T-cell (primary cell): ENCODE measurements at regions not wholly inside any gene's neighbourhood (a gene's known extent, or its start where the extent isn't known, plus 50 kb on each side); places are given as distances from the start of the nearest gene placed in this dataset.

ENCODE experiments used
- ATAC-seq, 4 experiments: fragments of 200-7000 bp in 3 of 4; fragments of 150-1000 bp in 1 of 4; cut with Tn5 transposase; replicated peaks in 1 of 4; 1 replicate in 3 of 4; 2 replicates in 1 of 4; pipeline ENCODE4 v1.10.0; 2021; ENCODE audit warnings: moderate library complexity in 3 of 4, mild to moderate bottlenecking in 2 of 4, moderate number of reproducible peaks in 1 of 4
- CTCF ChIA-PET, 2 donors: fragments of 300-600 bp; sonication (Branson Sonifier 250); formaldehyde crosslinking; loops; one replicate each; lab custom pipeline; 2022; ENCODE audit warnings: antibody characterized with exemption in 2 of 2; lab: Charles Lee
- POLR2A ChIA-PET, 2 donors: fragments of 300-600 bp; sonication (Branson Sonifier 250); formaldehyde crosslinking; loops; one replicate each; lab custom pipeline; 2022; ENCODE audit warnings: antibody characterized with exemption in 2 of 2; lab: Charles Lee
- DNase-seq, 35 experiments: peaks; one replicate each; pipeline versions ENCODE4 v3.0.0 to v3.0.0-alpha.2; 2013 to 2023
- H3K27ac ChIP-seq: one replicate; pipeline ENCODE4 v1.5.1; 2013; ENCODE audit warnings: low read length
- H3K27me3 ChIP-seq, 2 experiments: replicated peaks in 1 of 2; 1 replicate in 1 of 2; 2 replicates in 1 of 2; pipeline versions ENCODE4 v1.6.1 to v1.7.0; 2013; ENCODE audit warnings: low read length in 1 of 2, mixed read lengths in 1 of 2; ENCODE audit not compliant: control insufficient read depth in 2 of 2, insufficient read depth in 2 of 2; ENCODE audit errors: extremely low read depth in 1 of 2
- H3K36me3 ChIP-seq, 2 donors: 1 replicate in 1 of 2; 2 replicates in 1 of 2; pipeline versions ENCODE4 v1.6.1 to v1.7.0; 2013; ENCODE audit warnings: low read length in 1 of 2; ENCODE audit not compliant: control insufficient read depth in 2 of 2, insufficient read depth in 1 of 2; ENCODE audit errors: extremely low read depth in 1 of 2
- H3K4me1 ChIP-seq, 2 experiments: 1 replicate in 1 of 2; 2 replicates in 1 of 2; pipeline versions ENCODE4 v1.6.1 to v1.7.0; 2013; ENCODE audit warnings: low read length in 2 of 2, mixed read lengths in 1 of 2; ENCODE audit not compliant: insufficient read depth in 2 of 2, control insufficient read depth in 1 of 2; ENCODE audit errors: extremely low read depth in 1 of 2
- H3K4me3 ChIP-seq, 2 donors: 1 replicate in 1 of 2; 2 replicates in 1 of 2; pipeline versions ENCODE4 v1.5.1 to v1.7.0; 2013; ENCODE audit warnings: mild to moderate bottlenecking in 2 of 2, low read length in 1 of 2, moderate library complexity in 1 of 2; ENCODE audit not compliant: control insufficient read depth in 1 of 2; ENCODE audit errors: extremely low read depth in 1 of 2
- H3K9me3 ChIP-seq: 2 replicates; pipeline ENCODE4 v1.7.0; 2013
- H3K27ac Mint-ChIP-seq, 2 donors: one replicate each; pipeline ENCODE4 v1.8.0; 2020 to 2021; ENCODE audit warnings: mild to moderate bottlenecking in 2 of 2, mixed read lengths in 2 of 2
- H3K27me3 Mint-ChIP-seq, 2 donors: one replicate each; pipeline ENCODE4 v1.8.0; 2021 to 2022; ENCODE audit warnings: mixed read lengths in 2 of 2
- H3K36me3 Mint-ChIP-seq: one replicate; pipeline ENCODE4 v1.8.0; 2021; ENCODE audit warnings: mixed read lengths
- H3K4me1 Mint-ChIP-seq, 3 donors: one replicate each; pipeline ENCODE4 v1.8.0; 2020 to 2022; ENCODE audit warnings: mixed read lengths in 3 of 3, mild to moderate bottlenecking in 1 of 3
- H3K4me3 Mint-ChIP-seq, 3 donors: one replicate each; pipeline ENCODE4 v1.8.0; 2020 to 2022; ENCODE audit warnings: mild to moderate bottlenecking in 3 of 3, mixed read lengths in 3 of 3, moderate library complexity in 3 of 3
- H3K9me3 Mint-ChIP-seq, 3 donors: one replicate each; pipeline ENCODE4 v1.8.0; 2020 to 2022; ENCODE audit warnings: mixed read lengths in 3 of 3
- WGBS: methylation state at CpG from one replicate; pipeline ENCODE4 v1.1.5; 2013; ENCODE audit warnings: missing lambda C conversion rate; ENCODE audit not compliant: insufficient coverage; 5-methylcytosine and 5-hydroxymethylcytosine counted together

GRCh38 chr18:24975496-24976372, 376.2 kb downstream of the ZNF521 start:
- H3K27ac ChIP-seq, result no peak overlapping the region
- CTCF ChIA-PET, result no interaction called here
- no peaks in the 10 kb centered on the region for H3K36me3 ChIP-seq
- H3K4me3 Mint-ChIP-seq, result no peak overlapping the region
- H3K27me3 Mint-ChIP-seq, result no peaks in the 10 kb centered on the region
- H3K27ac Mint-ChIP-seq, result no peak overlapping the region
- WGBS, result 66% methylated on average over 2 of the region's 6 CpGs
- no peak overlapping the region for H3K4me3 ChIP-seq
- POLR2A ChIA-PET, result no interaction called here
- H3K9me3 Mint-ChIP-seq, result peaks cover 0 to 7% (median 3%) of the 10 kb centered on the region in 3 donors
- ATAC-seq (no peak), DNase-seq (no peak)
- no peaks in the 10 kb centered on the region for H3K4me1 ChIP-seq
- no peaks in the 10 kb centered on the region for H3K4me1 Mint-ChIP-seq
- no peaks in the 10 kb centered on the region for H3K27me3 ChIP-seq
- no peaks in the 10 kb centered on the region for H3K36me3 Mint-ChIP-seq
- H3K9me3 ChIP-seq, result no peaks in the 10 kb centered on the region

GRCh38 chr18:24976502-24976901, 375.5 kb downstream of the ZNF521 start:
- H3K4me3 ChIP-seq, result no peak overlapping the region
- H3K4me1 Mint-ChIP-seq, result no peaks in the 10 kb centered on the region
- CTCF ChIA-PET, result no interaction called here

DNA sequence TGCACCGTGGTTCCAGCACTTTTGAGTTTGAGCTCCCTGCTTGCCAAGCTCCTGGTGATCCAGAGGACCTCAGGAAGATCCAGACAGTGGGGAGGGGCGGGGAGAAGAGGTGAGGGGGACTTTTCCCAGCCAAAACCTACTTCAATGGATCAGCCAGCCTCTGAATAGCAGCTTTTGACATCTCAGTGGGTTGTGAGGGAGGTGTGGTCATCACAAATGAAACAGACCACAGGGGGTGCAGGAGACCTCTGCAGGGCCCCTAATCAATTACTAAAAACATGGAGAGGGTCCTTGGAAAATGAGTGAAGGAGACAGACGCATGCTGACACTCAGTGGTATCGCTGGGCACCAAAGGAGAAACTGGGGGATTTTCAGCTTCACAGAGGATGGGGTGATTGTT, 372.7 kb downstream of the ZNF521 start:
- Mint-ChIP-seq H3K4me3 (no peak overlapping the region), H3K4me1 (no peaks in the 10 kb centered on the region), H3K27me3 (no peaks in the 10 kb centered on the region), H3K27ac (no peak overlapping the region), H3K36me3 (no peaks in the 10 kb centered on the region), H3K9me3 (no peaks in the 10 kb centered on the region)
- DNase-seq (no peak), ATAC-seq (no peak)
- Histone ChIP-seq H3K27me3 (no peaks in the 10 kb centered on the region), H3K4me1 (no peaks in the 10 kb centered on the region), H3K4me3 (no peak overlapping the region), H3K9me3 (no peaks in the 10 kb centered on the region), H3K27ac (no peak overlapping the region), H3K36me3 (no peaks in the 10 kb centered on the region)
- POLR2A ChIA-PET, result no interaction called here
- CTCF ChIA-PET, result no interaction called here
- 40% methylated on average over 1 of the region's 4 CpGs for WGBS

More at GRCh38 chr18:24976502-24976901, 375.5 kb downstream of the ZNF521 start:
- no peak overlapping the region for H3K4me3 Mint-ChIP-seq
- H3K27me3 ChIP-seq, result no peaks in the 10 kb centered on the region
- ATAC-seq, result no peak
- no peak overlapping the region for H3K27ac Mint-ChIP-seq
- POLR2A ChIA-PET, result no interaction called here
- H3K27ac ChIP-seq, result no peak overlapping the region
- no peaks in the 10 kb centered on the region for H3K36me3 ChIP-seq
- DNase-seq, result no peak
- H3K9me3 Mint-ChIP-seq, result peaks cover 0 to 3% (median 0%) of the 10 kb centered on the region in 3 donors
- no peaks in the 10 kb centered on the region for H3K36me3 Mint-ChIP-seq
- no peaks in the 10 kb centered on the region for H3K27me3 Mint-ChIP-seq
- WGBS, result 83% methylated on average over 1 of the region's 4 CpGs
- H3K9me3 ChIP-seq, result no peaks in the 10 kb centered on the region
- no peaks in the 10 kb centered on the region for H3K4me1 ChIP-seq

DNA sequence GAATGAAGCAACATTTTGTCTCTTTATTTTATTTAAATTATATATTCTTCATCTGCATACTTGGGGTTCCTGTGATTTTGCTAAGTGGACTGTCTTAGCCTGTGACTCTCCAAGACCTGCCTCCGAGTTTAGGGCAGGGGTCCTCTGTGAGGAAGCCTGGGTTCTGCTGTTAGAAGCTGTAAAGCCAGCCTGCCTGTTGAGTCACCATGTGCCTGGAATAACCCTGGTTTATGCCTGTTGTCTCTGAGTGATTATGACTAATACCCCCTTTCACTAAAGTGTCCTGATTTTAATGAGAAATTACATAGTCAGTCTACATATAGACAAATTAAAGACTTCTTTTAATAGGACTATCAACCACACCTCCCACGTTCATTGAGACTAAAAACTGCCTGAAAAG, 369.1 kb downstream of the ZNF521 start:
- Histone ChIP-seq H3K36me3 (no peaks in the 10 kb centered on the region), H3K4me1 (no peaks in the 10 kb centered on the region), H3K9me3 (no peaks in the 10 kb centered on the region), H3K4me3 (no peak overlapping the region), H3K27ac (no peak overlapping the region), H3K27me3 (no peaks in the 10 kb centered on the region)
- ATAC-seq (no peak), DNase-seq (no peak)
- Mint-ChIP-seq H3K27me3 (peaks cover 3 to 4% of the 10 kb centered on the region in 2 donors), H3K4me3 (no peak overlapping the region), H3K36me3 (no peaks in the 10 kb centered on the region), H3K4me1 (no peaks in the 10 kb centered on the region), H3K9me3 (no peaks in the 10 kb centered on the region), H3K27ac (no peak overlapping the region)
- ChIA-PET CTCF (no interaction called here), POLR2A (no interaction called here)
- WGBS, result 72% methylated on average over 2 of the region's 2 CpGs

- no peak overlapping the region for H3K4me3 Mint-ChIP-seq
These were observed 368.3 kb downstream of the ZNF521 start for GRCh38 chr18:24983566-24984139.

GRCh38 chr18:24985586-24985985, 366.4 kb downstream of the ZNF521 start:
- no peaks in the 10 kb centered on the region for H3K36me3 ChIP-seq
- H3K27ac ChIP-seq, result no peak overlapping the region
- H3K9me3 ChIP-seq, result no peaks in the 10 kb centered on the region
- Mint-ChIP-seq H3K27me3 (peaks cover 3 to 4% of the 10 kb centered on the region in 2 donors), H3K27ac (no peak overlapping the region), H3K4me3 (no peak overlapping the region), H3K36me3 (no peaks in the 10 kb centered on the region), H3K4me1 (no peaks in the 10 kb centered on the region), H3K9me3 (no peaks in the 10 kb centered on the region)
- peaks cover 0 to 2% of the 10 kb centered on the region in 2 experiments for H3K27me3 ChIP-seq
- H3K4me3 ChIP-seq, result no peak overlapping the region
- POLR2A ChIA-PET, result no interaction called here
- H3K4me1 ChIP-seq, result no peaks in the 10 kb centered on the region
- CTCF ChIA-PET, result no interaction called here
- WGBS, result no CpG with 5 or more reads among the region's 4 CpGs
- ATAC-seq (no peak), DNase-seq (no peak)

More at GRCh38 chr18:24983566-24984139, 368.3 kb downstream of the ZNF521 start:
- Histone ChIP-seq H3K4me1 (no peaks in the 10 kb centered on the region), H3K27ac (no peak overlapping the region), H3K36me3 (no peaks in the 10 kb centered on the region), H3K9me3 (no peaks in the 10 kb centered on the region), H3K4me3 (no peak overlapping the region), H3K27me3 (no peaks in the 10 kb centered on the region)
- ChIA-PET POLR2A (no interaction called here), CTCF (no interaction called here)
- no peak for DNase-seq
- H3K27me3 Mint-ChIP-seq, result peaks cover 3 to 4% of the 10 kb centered on the region in 2 donors
- H3K4me1 Mint-ChIP-seq, result no peaks in the 10 kb centered on the region
- ATAC-seq, result no peak
- H3K9me3 Mint-ChIP-seq, result no peaks in the 10 kb centered on the region
- WGBS, result 72% methylated on average over 4 of the region's 8 CpGs
- no peak overlapping the region for H3K27ac Mint-ChIP-seq
- H3K36me3 Mint-ChIP-seq, result no peaks in the 10 kb centered on the region
